SH-SY5Y (cell line): ENCODE measurements at regions not wholly inside any gene's neighbourhood (a gene's known extent, or its start where the extent isn't known, plus 50 kb on each side); places are given as distances from the start of the nearest gene placed in this dataset.

Source experiments
- GATA2 ChIP-seq: IDR thresholded peaks from 2 replicates; pipeline ENCODE4 v1.6.1; 2011; ENCODE audit warnings: mild to moderate bottlenecking, low read depth, low read length
- GATA3 ChIP-seq: IDR thresholded peaks from 2 replicates; pipeline ENCODE4 v1.6.1; 2011; ENCODE audit warnings: low read depth, mild to moderate bottlenecking, low read length, moderate library complexity

DNA sequence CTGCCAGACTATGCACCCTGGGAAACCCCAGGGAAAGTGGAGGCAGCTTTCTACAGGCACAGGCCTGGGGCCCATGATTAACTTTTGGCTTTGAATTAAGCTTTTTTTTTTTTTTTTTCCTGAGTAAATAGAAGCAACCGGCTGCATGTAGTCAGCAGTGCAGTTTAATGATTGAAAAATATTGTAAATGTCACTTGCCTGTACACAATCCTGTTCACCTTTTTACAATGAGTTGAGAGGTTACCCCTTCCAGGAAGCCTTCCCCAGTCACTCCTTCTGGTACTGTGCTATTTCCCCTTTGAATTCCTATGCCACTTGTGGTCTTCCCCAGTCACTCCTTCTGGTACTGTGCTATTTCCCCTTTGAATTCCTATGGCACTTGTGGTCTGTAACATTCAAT is 475.6 kb downstream of the TDRD15 start:
- TF ChIP-seq GATA3 (no peak), GATA2 (no peak)
